T-cell (primary cell): ENCODE measurements at regions not wholly inside any gene's neighbourhood (a gene's known extent, or its start where the extent isn't known, plus 50 kb on each side); places are given as distances from the start of the nearest gene placed in this dataset.

ENCODE experiments used
- ATAC-seq, 4 experiments: fragments of 200-7000 bp in 3 of 4; fragments of 150-1000 bp in 1 of 4; cut with Tn5 transposase; replicated peaks in 1 of 4; 1 replicate in 3 of 4; 2 replicates in 1 of 4; pipeline ENCODE4 v1.10.0; 2021; ENCODE audit warnings: moderate library complexity in 3 of 4, mild to moderate bottlenecking in 2 of 4, moderate number of reproducible peaks in 1 of 4
- CTCF ChIA-PET, 2 donors: fragments of 300-600 bp; sonication (Branson Sonifier 250); formaldehyde crosslinking; loops; one replicate each; lab custom pipeline; 2022; ENCODE audit warnings: antibody characterized with exemption in 2 of 2; lab: Charles Lee
- POLR2A ChIA-PET, 2 donors: fragments of 300-600 bp; sonication (Branson Sonifier 250); formaldehyde crosslinking; loops; one replicate each; lab custom pipeline; 2022; ENCODE audit warnings: antibody characterized with exemption in 2 of 2; lab: Charles Lee
- DNase-seq, 35 experiments: peaks; one replicate each; pipeline versions ENCODE4 v3.0.0 to v3.0.0-alpha.2; 2013 to 2023
- H3K27ac ChIP-seq: one replicate; pipeline ENCODE4 v1.5.1; 2013; ENCODE audit warnings: low read length
- H3K27me3 ChIP-seq, 2 experiments: replicated peaks in 1 of 2; 1 replicate in 1 of 2; 2 replicates in 1 of 2; pipeline versions ENCODE4 v1.6.1 to v1.7.0; 2013; ENCODE audit warnings: low read length in 1 of 2, mixed read lengths in 1 of 2; ENCODE audit not compliant: control insufficient read depth in 2 of 2, insufficient read depth in 2 of 2; ENCODE audit errors: extremely low read depth in 1 of 2
- H3K36me3 ChIP-seq, 2 donors: 1 replicate in 1 of 2; 2 replicates in 1 of 2; pipeline versions ENCODE4 v1.6.1 to v1.7.0; 2013; ENCODE audit warnings: low read length in 1 of 2; ENCODE audit not compliant: control insufficient read depth in 2 of 2, insufficient read depth in 1 of 2; ENCODE audit errors: extremely low read depth in 1 of 2
- H3K4me1 ChIP-seq, 2 experiments: 1 replicate in 1 of 2; 2 replicates in 1 of 2; pipeline versions ENCODE4 v1.6.1 to v1.7.0; 2013; ENCODE audit warnings: low read length in 2 of 2, mixed read lengths in 1 of 2; ENCODE audit not compliant: insufficient read depth in 2 of 2, control insufficient read depth in 1 of 2; ENCODE audit errors: extremely low read depth in 1 of 2
- H3K4me3 ChIP-seq, 2 donors: 1 replicate in 1 of 2; 2 replicates in 1 of 2; pipeline versions ENCODE4 v1.5.1 to v1.7.0; 2013; ENCODE audit warnings: mild to moderate bottlenecking in 2 of 2, low read length in 1 of 2, moderate library complexity in 1 of 2; ENCODE audit not compliant: control insufficient read depth in 1 of 2; ENCODE audit errors: extremely low read depth in 1 of 2
- H3K9me3 ChIP-seq: 2 replicates; pipeline ENCODE4 v1.7.0; 2013
- H3K27ac Mint-ChIP-seq, 2 donors: one replicate each; pipeline ENCODE4 v1.8.0; 2020 to 2021; ENCODE audit warnings: mild to moderate bottlenecking in 2 of 2, mixed read lengths in 2 of 2
- H3K27me3 Mint-ChIP-seq, 2 donors: one replicate each; pipeline ENCODE4 v1.8.0; 2021 to 2022; ENCODE audit warnings: mixed read lengths in 2 of 2
- H3K36me3 Mint-ChIP-seq: one replicate; pipeline ENCODE4 v1.8.0; 2021; ENCODE audit warnings: mixed read lengths
- H3K4me1 Mint-ChIP-seq, 3 donors: one replicate each; pipeline ENCODE4 v1.8.0; 2020 to 2022; ENCODE audit warnings: mixed read lengths in 3 of 3, mild to moderate bottlenecking in 1 of 3
- H3K4me3 Mint-ChIP-seq, 3 donors: one replicate each; pipeline ENCODE4 v1.8.0; 2020 to 2022; ENCODE audit warnings: mild to moderate bottlenecking in 3 of 3, mixed read lengths in 3 of 3, moderate library complexity in 3 of 3
- H3K9me3 Mint-ChIP-seq, 3 donors: one replicate each; pipeline ENCODE4 v1.8.0; 2020 to 2022; ENCODE audit warnings: mixed read lengths in 3 of 3
- WGBS: methylation state at CpG from one replicate; pipeline ENCODE4 v1.1.5; 2013; ENCODE audit warnings: missing lambda C conversion rate; ENCODE audit not compliant: insufficient coverage; 5-methylcytosine and 5-hydroxymethylcytosine counted together

DNA sequence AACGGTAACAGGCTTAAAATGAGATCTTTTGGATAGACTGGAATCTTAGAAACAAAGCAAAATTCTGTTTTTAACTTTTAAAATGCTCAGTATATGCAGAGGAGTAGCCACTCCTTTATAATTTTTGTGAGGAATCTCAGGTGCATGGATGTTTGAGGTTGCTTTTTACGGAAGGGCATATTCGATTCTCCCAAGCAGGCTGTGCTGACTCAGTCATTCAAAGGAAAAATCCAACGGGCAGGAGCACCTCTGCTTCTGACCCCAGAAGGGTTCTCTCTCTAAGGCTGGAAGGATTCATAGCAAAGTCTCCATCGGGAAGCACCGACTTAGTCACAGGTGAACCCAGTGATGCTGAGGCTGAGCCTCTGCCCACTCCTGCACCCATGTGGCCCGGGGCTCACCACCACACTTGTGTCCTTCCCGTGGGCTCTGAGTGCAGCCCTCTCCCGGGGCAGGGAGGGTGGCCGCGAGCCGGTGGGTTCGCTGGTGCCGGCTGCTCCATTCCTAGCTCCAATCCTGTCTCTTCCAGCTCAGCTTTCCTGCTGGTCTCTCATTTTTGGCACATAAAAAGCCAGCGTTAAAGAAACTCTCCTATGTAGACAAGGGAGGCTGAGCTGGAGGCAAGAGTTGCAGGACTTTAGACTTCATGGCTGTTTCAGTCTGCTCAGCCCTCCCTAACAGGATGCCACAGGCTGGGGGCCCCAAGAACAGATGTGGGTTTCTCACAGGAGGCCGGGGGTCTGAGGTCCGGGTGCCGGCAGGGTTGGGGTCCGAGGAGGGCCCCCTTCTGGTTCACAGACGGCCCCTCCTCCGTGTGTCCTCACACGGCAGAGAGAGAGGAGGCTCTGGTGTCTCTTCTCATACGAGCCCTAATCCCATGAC is 135.6 kb upstream of the LPCAT1 start:
- ATAC-seq (no peak), DNase-seq (peak in 1 of 35 experiments; percentile 4)
- POLR2A ChIA-PET, result no interaction called here
- Mint-ChIP-seq H3K9me3 (no peaks in the 10 kb centered on the region), H3K4me3 (no peak overlapping the region), H3K27ac (no peak overlapping the region), H3K36me3 (no peaks in the 10 kb centered on the region), H3K27me3 (peaks cover 42 to 61% of the 10 kb centered on the region in 2 donors), H3K4me1 (no peaks in the 10 kb centered on the region)
- Histone ChIP-seq H3K9me3 (no peaks in the 10 kb centered on the region), H3K4me3 (no peak overlapping the region), H3K27ac (no peak overlapping the region), H3K27me3 (peaks cover 0 to 80% of the 10 kb centered on the region in 2 experiments), H3K4me1 (peaks cover 0 to under 1% of the 10 kb centered on the region in 2 experiments), H3K36me3 (no peaks in the 10 kb centered on the region)
- CTCF ChIA-PET, result no interaction called here
- WGBS, result 73% methylated on average over 13 of the region's 23 CpGs

DNA sequence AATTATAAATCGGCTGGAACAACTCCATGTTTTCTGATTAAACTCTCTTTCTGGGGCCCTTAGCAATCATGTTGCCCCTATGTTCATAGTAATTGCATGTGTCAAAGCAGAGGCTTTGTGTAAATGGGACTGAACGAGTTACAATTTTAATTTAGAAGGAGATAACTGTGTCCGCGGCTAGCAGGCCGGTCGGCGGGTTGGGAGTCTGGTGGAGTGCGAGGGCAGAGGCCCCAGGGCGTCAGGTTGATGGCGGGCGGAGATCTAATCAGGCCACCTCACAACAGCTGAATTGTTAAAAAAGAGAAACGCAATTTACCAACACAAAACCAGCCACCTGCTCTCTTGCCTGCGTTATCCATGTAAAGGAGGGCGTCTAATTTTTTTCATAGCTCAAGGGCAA is 134.9 kb upstream of the LPCAT1 start:
- Mint-ChIP-seq H3K4me3 (no peak overlapping the region), H3K9me3 (no peaks in the 10 kb centered on the region), H3K27ac (no peak overlapping the region), H3K36me3 (no peaks in the 10 kb centered on the region), H3K4me1 (peaks cover 0 to 3% (median 0%) of the 10 kb centered on the region in 3 donors), H3K27me3 (peaks cover 38 to 59% of the 10 kb centered on the region in 2 donors)
- H3K27me3 ChIP-seq, result peaks cover 0 to 85% of the 10 kb centered on the region in 2 experiments
- WGBS, result 72% methylated on average over 9 of the region's 14 CpGs
- no peaks in the 10 kb centered on the region for H3K36me3 ChIP-seq
- peaks cover 0 to 6% of the 10 kb centered on the region in 2 experiments for H3K4me1 ChIP-seq
- no peak for DNase-seq
- no peak overlapping the region for H3K27ac ChIP-seq
- H3K9me3 ChIP-seq, result no peaks in the 10 kb centered on the region
- ChIA-PET POLR2A (no interaction called here), CTCF (no interaction called here)
- no peak for ATAC-seq
- H3K4me3 ChIP-seq, result no peak overlapping the region

DNA sequence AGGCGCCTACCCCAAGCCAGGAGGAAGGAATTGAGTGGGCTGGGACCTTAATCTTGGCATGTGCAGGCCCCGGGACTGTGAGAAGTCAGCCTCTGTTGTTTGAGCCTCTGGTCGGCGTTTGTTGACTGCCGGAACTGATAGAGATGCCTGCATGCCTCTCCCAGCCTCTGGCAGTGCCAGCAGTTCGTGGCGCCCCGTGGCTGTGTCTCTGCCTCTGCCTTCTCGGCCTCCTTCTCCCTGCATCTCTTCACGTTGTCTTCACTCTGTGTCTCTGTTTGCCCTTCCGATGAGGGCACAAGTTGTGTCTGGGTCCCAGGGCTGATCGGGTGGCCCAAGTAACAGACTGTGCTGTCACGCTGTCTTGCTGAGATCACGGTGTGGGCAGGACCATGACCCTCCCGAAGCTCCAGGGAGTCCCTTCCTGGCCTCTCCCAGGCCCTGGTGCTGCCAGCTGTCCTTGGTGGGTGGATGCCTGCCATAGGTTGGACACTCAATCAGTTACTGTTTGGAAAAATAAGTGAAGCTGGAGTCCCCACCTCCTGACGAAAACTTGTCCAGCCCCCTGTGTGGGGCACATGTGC is 133.5 kb upstream of the LPCAT1 start:
- Histone ChIP-seq H3K36me3 (no peaks in the 10 kb centered on the region), H3K4me3 (no peak overlapping the region), H3K27ac (no peak overlapping the region), H3K4me1 (peaks cover 0 to 15% of the 10 kb centered on the region in 2 experiments), H3K27me3 (peaks cover 0 to 86% of the 10 kb centered on the region in 2 experiments), H3K9me3 (no peaks in the 10 kb centered on the region)
- Mint-ChIP-seq H3K9me3 (no peaks in the 10 kb centered on the region), H3K4me1 (peaks cover 0 to 7% (median 6%) of the 10 kb centered on the region in 3 donors), H3K4me3 (no peak overlapping the region), H3K36me3 (no peaks in the 10 kb centered on the region), H3K27ac (no peak overlapping the region), H3K27me3 (peaks cover 29 to 60% of the 10 kb centered on the region in 2 donors)
- CTCF ChIA-PET, result interaction anchor here in 1 of 2 donors (1.2 kb wide), 1 partner anchor 733 kb away, joined by 3 read pairs; no protein-coding TSS in a partner anchor
- 74% methylated on average over 15 of the region's 16 CpGs for WGBS
- ATAC-seq (no peak), DNase-seq (peak in 1 of 35 experiments; percentile 5)
- POLR2A ChIA-PET, result no interaction called here

DNA sequence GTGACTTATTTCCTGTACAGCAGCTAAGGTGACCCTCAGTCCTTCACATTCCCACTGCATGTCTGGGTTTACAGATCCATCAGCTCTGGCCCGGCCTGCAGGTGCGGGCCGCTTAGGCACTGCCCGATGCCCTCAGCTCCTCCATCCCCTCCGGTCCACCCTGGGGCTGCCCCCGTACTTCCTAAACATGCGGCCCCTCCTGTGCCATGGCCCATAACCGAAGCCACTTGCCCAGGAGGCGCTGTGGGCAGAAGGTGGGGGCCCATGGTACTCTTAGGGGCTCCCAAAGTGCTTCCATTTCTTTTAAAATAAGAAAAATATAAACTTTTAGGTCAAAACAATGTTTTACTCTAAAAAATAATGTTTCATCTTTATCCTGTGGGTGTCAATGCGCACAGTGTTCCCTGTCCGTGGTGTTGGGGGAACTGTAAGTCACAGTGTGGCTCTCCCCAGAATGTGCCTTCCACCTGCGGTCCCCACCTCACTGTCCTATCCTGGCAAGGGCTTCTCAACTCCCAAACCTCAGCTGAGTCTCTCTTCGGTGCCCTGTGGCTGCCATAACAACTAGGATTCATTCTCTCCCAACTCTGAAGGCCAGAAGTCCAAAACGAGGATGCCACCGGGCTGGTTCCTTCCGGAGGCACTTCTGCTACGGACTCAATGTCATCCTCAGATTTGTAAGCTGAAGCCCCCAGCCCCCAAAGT is 132.7 kb upstream of the LPCAT1 start:
- CTCF ChIA-PET, result no interaction called here
- H3K4me3 Mint-ChIP-seq, result no peak overlapping the region
- no peaks in the 10 kb centered on the region for H3K9me3 Mint-ChIP-seq
- peaks cover 31 to 60% of the 10 kb centered on the region in 2 donors for H3K27me3 Mint-ChIP-seq
- POLR2A ChIA-PET, result no interaction called here
- peaks cover 0 to 7% (median 6%) of the 10 kb centered on the region in 3 donors for H3K4me1 Mint-ChIP-seq
- Histone ChIP-seq H3K36me3 (no peaks in the 10 kb centered on the region), H3K4me1 (peaks cover 0 to 15% of the 10 kb centered on the region in 2 experiments), H3K27ac (no peak overlapping the region), H3K27me3 (peaks cover 0 to 83% of the 10 kb centered on the region in 2 experiments), H3K4me3 (no peak overlapping the region), H3K9me3 (no peaks in the 10 kb centered on the region)
- no peaks in the 10 kb centered on the region for H3K36me3 Mint-ChIP-seq
- WGBS, result 93% methylated on average over 10 of the region's 17 CpGs
- ATAC-seq, result no peak
- DNase-seq, result no peak
- no peak overlapping the region for H3K27ac Mint-ChIP-seq

DNA sequence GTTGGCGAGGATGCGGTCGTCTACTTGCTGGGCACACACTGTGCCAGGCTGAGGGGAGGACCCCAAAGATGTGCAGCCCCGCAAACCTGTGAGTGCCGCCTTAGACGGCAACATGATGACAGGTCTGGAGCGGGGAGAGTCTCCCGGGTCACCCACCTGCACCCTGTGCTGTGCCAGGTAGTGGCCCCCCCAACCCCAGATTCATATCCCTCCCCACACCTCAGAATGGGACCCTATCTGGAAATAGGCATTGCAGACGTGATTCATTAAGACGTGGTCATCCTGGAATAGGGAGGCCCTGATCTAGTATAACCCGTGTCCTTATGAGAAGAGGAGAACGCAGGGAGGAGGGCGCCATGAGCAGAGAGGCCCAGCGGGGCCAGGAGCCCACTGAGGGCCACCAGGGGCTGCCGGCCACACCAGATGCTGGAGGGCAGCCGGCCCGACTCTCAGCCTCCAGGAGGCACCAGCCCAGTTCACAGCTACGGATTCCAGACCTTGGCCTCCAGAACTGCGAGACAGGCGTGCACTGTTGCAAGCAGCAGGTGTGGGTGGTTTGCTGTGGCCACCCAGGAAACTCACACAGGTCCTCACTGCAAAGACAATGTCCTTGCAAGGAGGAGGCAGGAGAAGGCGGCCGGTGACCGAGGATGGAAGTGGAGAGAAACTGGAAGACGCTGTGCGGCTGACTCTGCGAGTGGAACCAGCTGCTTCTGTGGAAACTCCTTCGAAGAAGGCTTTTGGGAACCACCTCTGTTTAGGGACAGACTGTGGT is 131.9 kb upstream of the LPCAT1 start:
- Mint-ChIP-seq H3K36me3 (no peaks in the 10 kb centered on the region), H3K4me3 (no peak overlapping the region), H3K27ac (no peak overlapping the region), H3K9me3 (no peaks in the 10 kb centered on the region), H3K27me3 (peaks cover 32 to 60% of the 10 kb centered on the region in 2 donors), H3K4me1 (peaks cover 0 to 7% (median 6%) of the 10 kb centered on the region in 3 donors)
- Histone ChIP-seq H3K4me1 (peaks cover 0 to 15% of the 10 kb centered on the region in 2 experiments), H3K27ac (no peak overlapping the region), H3K9me3 (no peaks in the 10 kb centered on the region), H3K4me3 (no peak overlapping the region), H3K36me3 (no peaks in the 10 kb centered on the region), H3K27me3 (peaks cover 0 to 83% of the 10 kb centered on the region in 2 experiments)
- ATAC-seq (no peak), DNase-seq (peak in 1 of 35 experiments; percentile 4)
- 89% methylated on average over 22 of the region's 27 CpGs for WGBS
- CTCF ChIA-PET, result no interaction called here
- POLR2A ChIA-PET, result no interaction called here
